GM21529 (cell line): ENCODE measurements at regions not wholly inside any gene's neighbourhood (a gene's known extent, or its start where the extent isn't known, plus 50 kb on each side); places are given as distances from the start of the nearest gene placed in this dataset.
"Not testable (repeated sequence)": the region's sequence is repeated elsewhere in the genome, so short reads cannot be mapped to it uniquely, and the experiment has no call there.

Experiments used
- ATAC-seq: cut with Tn5 transposase; IDR thresholded peaks from one replicate; pipeline ENCODE4 v1.9.1; 2021; ENCODE audit not compliant: unreplicated experiment

DNA sequence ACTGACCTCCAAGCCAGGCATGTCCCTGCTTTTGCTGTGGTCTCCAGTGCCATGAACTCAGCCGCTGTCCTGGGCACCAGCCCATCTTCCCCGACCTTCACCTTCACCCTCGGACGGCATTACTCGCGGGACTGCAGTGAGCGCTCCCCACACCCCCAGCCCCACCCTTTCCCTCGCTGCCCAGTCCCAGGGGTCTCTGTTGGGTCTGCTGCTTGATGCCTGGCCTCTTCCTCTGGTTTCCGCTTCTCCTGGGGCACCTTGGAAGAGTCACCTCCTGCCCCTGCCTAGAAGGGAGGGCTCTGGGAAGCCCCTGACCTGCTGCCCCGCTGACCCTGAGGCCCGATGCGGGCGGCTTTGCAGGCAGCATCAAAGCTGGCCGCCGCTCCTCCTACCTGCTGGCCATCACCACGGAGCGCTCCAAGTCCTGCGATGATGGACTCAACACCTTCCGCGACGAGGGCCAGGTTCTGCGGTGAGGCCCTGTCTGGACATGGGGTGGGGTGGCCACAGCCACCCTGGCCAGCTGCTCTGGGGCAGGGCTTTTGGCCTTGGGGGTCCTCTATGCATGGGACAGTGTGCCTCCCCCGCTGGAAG is 102.3 kb downstream of the ZNF267 start:
- ATAC-seq = not testable (repeated sequence)

DNA sequence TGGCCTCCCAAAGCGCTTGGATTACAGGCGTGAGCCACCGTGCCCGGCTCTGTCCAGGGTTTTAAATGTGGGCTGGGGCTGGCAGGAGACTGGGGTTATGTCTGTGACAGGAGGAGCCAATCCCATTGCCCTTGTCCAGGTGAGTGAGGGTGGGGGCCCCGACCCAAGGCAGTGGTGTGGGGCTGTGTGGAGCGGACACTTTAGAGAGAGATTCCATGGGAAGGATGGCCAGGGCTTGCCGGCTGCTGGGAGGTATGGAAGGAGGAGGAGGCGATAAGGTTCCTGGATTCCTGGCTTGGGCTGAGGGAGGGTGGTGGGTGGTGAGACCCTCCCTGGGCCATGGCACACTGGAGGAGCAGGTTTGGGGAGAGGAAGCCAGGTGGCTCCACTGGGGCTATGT is 104.9 kb downstream of the ZNF267 start:
- ATAC-seq = not testable (repeated sequence)

DNA sequence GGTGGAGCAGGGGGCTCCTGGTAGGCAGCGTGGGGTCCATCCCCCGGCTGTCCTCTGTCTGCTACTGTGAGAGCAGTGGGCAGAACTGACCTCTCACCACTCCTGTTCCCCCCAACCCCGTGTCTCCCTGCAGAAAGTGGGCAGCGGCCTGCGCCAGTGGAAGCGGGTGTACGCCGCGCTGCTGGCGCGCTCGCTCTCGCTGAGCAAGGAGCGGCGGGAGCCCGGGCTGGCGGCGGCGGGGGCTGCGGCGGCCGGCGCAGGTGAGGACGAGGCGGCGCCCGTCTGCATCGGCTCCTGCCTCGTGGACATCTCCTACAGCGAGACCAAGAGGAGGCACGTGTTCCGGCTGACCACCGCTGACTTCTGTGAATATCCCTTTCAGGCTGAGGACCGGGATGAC is 108.1 kb downstream of the ZNF267 start:
- not testable (repeated sequence) for ATAC-seq

DNA sequence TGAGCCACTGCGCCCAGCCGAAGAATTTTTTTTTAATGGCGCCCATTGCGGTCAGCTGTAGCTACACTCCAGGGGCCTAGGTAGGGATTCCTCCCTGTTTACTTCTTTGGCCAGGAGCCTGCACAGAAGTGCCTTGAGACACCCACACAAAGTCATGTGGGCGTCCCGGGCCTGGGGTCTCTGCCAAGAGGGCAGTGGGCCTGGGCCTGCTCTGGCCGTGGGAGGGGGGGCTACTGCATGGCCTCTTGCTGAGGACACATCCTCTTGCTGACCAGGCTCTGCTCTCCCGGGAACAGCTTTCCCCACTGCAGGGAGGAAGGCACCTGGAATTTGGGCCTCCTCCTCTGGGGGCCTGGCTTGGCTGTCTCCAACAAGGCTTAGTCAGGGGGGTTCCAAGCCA is 109.4 kb downstream of the ZNF267 start:
- not testable (repeated sequence) for ATAC-seq

DNA sequence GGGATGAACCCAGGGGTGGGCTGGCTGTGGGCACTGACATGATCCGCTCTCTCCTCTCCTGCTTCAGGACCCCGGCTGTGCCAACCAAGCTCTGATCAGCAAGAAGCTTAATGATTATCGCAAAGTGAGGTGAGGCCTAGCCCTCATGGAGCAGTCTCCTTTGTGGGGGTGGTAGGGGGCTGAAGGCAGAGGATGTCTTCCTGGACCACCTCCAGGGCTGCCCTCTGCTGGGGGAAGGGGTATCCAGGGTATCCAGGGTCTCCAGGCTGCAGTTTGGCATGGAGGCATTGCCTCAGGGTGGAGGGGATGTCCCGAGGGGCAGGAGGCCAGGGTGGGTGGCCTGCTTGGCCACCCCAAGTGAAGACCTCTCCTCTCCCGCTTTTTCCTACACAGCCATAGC is 110.1 kb downstream of the ZNF267 start:
- ATAC-seq = not testable (repeated sequence)

DNA sequence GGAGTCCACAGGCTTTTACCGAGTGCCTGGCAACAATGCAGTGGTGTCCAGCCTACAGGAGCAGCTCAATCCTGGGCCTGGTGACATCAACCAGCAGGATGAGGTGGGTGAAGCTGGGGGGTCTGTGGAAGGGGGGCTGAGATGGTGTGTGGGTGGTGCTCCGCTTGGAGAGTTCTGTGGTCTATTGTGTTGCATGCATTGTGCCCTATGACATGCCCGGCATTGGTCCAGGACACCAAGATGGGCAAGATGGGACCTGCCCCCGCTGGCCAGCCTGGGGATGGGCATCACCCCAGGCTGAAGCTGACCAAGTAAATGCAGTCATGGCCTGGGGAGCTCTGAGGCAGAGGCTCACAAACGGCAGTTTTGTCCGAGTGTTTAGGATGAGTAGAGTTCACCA is 113.3 kb downstream of the ZNF267 start:
- ATAC-seq = not testable (repeated sequence)

DNA sequence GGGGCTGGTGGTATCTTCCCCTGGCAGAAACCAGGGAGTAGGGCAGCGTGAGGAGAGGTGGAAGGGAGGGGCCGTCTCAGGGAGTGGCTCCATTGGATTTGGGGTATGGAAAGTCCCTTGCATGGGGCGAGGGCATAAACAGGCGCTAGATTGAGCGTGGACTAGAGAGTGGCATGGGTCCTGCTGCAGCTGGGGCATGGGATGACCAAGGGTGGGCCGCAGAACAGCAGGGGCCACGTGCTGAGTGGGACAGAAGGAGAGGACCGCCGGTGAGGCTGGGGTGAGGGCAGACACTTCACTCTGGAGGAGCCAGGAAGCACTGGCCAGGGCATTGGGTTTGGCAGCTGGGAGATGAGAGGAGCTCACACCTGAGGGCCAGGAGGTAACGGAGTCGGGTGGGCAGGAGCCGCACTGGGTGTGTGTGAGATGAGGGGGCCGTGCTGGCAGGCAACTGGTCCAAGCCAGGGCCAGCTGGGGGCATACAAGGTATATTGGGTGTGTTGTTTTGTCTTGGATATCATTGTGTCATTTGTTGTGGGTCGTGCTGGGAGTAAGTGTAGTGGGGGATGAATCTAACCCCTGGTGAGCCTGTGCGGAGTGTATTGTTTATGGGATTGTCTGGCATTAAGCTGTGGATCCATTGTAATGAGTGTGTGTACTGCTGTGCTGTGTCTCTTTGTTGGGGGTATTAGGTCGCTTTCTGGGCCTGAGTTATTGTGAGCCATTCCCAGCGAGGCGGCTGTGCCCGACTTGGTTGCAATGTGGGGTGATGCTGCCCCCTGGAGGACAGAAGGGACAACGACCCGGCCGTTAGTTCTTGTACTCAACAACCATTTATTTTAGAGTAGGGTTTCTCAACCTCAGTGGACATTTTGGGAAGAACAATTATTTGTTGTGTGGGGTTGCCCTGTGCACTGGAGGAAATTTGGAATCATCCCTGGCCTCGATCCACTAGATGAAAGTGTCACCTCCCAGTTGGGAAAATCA is 115.3 kb downstream of the ZNF267 start:
- not testable (repeated sequence) for ATAC-seq

DNA sequence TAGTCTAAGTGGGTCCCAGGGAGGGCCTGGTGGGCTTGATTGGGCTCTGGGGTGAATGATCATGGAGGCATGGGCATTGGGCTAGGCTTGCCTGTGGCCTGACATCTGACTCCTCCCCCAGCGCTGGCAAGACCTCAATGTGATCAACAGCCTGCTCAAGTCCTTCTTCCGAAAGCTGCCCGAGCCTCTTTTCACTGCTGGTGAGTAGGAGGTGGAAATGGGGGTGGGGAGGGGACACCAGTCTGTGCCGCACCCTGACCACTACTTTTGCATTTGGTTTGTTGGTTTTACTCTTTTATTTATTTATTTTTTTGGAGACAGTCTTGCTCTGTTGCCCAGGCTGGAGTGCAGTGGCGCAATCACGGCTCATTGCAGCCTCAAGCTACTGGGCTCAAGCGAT is 116.7 kb downstream of the ZNF267 start:
- ATAC-seq = not testable (repeated sequence)

DNA sequence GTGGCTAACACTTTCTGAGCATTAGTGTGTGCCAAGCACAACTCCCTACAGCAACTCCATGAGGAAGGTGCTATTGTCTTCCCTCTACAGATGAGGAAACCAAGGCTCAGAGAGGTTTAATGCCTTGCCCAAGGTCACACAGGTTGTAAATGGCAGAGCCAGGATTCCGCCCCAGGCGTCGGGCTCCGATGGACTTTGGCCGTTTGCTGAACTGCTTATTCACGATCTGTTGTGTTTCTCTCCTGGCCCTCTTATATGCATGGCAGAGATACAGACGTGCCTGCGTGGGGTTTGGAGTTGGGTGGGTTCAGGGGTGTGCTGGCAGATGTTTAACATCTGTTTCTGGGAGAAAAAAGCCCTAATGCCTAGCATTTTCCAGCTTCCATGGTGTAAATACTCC is 117.4 kb downstream of the ZNF267 start:
- not testable (repeated sequence) for ATAC-seq

DNA sequence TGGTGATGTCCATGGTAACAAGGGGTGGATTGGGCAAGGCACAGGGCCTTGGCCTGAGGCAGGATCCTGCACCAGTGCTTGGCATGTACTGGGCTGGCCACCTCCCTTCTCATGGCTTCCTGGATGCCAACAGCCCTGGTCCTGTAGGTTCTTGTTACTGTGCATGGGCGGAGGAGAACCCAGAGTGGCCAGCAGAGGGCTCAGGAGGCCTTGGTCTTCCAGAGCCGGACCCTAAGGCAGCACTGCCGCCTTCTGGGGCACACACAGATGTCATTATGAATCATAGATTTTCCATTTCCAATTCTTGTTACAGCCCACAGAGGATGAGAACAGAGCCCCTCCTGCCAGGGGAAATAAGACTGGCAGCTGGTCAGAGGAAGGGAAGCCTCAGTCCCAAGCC is 122.7 kb downstream of the ZNF267 start:
- not testable (repeated sequence) for ATAC-seq

DNA sequence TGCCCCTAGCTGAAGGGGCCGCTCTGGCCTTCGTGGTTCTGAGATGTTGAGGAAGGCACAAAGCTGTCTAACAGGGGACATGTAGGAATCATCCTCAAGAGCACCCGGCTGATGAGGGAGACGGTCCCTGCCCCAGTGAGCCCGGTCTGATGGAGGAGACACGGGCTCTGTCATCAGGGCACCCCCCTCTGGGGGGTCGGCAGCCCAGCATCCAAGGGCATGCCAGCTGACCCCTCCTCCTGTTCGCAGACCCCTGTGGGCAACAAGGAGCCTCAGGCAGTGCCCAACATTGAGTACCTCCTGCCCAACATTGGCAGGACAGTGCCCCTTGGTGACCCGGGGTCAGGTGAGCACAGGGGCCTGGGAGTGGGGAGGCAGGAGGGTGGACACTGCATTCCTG is 128.9 kb downstream of the ZNF267 start:
- not testable (repeated sequence) for ATAC-seq

DNA sequence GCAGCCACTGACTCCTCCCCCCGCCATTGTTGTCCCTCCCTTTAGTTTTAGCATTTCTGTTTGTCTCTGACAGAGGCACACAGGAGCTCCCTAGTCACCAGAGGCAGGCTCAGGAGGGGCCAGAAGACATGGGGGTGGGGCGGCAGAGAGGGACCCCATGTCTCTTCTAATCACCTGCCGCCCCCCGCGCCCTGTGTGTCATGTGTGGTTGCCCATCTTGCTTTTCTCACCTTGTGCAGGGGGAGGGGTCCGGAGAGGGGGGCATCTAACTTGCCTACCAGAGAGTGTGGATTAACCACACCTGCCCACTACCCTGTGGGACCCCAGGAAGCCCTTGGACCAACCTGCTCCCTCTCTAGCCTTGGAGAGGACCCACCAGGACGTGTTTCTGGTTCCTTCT is 130.2 kb downstream of the ZNF267 start:
- ATAC-seq = not testable (repeated sequence)

DNA sequence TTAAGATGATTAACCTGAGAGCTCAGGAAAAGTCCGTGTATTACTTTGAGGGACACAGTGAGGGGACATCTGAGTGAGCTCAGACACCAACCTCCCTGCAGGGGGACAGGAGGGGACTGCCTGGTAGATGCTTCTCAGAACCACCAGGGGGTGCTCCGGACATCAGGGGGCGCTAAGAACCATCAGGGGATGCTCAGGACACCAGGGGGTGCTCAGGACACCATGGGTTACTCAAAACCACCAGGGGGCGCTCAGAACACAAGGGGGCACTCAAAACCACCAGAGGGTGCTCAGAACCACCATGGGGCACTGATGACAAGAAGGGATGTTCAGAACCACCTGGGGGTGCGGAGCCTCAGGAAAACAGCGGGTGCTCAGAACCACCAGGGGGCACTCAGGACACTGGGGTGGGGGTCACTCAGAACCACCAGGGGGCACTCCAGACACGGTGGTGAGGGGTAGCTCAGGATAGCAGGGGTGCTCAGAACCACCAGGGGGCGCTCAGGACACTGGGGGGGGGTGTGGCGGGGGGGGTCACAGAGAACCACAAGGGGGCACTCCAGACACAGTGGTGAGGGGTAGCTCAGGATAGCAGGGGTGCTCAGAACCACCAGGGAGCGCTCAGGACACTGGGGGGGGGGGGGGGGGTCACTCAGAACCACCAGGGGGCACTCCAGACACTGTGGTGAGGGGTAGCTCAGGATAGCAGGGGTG is 165.3 kb downstream of the ZNF267 start:
- ATAC-seq = not testable (repeated sequence)

DNA sequence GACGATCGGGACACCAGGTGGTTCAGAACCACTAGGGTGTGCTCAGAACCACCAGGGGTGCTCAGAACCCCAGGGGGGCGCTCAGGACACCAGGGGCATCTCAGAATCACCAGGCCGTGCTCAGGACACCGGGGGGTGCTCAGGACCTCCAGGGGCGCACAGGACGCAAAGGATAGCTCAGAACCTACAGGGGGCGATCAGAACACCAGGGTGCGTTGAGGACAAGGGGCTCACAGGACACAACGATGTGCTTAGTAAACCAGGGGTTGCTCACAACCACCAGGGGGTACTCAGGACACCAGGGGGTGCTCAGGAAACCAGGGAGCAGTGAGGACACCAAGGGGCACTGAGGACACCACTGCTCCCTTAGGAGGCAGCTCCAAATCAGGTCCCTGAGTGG is 166.3 kb downstream of the ZNF267 start:
- ATAC-seq = not testable (repeated sequence)

DNA sequence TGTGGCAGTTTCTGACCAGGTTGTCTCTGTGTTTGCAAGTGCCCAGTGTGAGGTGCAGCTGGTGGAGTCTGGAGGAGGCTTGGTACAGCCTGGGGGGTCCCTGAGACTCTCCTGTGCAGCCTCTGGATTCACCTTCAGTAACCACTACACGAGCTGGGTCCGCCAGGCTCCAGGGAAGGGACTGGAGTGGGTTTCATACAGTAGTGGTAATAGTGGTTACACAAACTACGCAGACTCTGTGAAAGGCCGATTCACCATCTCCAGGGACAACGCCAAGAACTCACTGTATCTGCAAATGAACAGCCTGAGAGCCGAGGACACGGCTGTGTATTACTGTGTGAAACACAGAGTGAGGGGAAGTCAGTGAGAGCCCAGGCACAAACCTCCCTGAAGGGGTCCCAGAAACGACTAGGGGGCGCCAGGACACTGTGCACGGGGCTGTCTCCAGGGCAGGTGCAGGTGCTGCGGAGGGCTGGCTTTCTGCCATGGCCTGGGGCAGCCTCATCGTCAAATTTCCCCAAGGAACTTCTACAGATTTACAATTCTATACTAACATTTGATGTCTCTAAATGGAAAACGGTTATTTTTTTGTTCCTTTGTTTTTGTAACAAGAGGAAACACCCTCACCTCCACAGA is 187.0 kb upstream of the TP53TG3D start:
- ATAC-seq = not testable (repeated sequence)

DNA sequence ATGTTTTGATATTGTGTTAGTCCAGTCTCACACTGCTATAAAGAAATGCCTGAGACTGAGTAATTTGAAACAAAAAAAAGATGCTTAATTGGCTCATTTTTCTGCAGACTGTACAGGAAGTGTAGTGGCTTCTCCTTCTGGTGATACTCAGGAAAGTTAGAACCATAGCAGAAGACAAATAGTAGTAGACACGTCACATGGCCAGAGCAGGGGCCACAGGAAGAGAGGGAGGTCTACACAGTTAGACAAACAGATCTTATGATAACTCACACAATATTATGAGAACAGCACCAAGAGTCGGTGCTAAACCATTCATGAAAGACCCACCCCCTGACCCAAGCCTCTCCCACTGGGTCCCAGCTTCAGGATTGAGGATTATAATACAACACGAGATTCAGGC is 181.5 kb upstream of the TP53TG3D start:
- ATAC-seq = not testable (repeated sequence)

DNA sequence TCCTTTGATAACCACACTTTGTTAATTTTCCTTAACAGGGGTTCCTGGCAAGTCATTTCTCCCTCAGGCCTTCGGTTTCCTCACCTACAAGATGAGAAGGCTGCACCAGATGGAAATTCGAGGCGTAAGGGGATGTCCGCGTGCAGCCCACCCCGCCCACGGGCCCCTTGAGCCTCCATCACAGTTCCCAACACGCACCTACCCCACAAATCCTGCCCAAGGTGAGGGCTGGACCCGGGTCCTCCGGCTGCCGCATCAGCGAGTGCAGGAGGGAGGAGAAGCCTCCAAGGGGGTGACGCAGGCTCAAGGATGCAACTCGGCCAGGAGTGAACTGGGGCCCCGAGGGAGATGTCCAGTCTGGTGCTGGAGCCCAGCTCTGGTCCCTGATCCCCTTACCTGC is 169.2 kb upstream of the TP53TG3D start:
- ATAC-seq = not testable (repeated sequence)

DNA sequence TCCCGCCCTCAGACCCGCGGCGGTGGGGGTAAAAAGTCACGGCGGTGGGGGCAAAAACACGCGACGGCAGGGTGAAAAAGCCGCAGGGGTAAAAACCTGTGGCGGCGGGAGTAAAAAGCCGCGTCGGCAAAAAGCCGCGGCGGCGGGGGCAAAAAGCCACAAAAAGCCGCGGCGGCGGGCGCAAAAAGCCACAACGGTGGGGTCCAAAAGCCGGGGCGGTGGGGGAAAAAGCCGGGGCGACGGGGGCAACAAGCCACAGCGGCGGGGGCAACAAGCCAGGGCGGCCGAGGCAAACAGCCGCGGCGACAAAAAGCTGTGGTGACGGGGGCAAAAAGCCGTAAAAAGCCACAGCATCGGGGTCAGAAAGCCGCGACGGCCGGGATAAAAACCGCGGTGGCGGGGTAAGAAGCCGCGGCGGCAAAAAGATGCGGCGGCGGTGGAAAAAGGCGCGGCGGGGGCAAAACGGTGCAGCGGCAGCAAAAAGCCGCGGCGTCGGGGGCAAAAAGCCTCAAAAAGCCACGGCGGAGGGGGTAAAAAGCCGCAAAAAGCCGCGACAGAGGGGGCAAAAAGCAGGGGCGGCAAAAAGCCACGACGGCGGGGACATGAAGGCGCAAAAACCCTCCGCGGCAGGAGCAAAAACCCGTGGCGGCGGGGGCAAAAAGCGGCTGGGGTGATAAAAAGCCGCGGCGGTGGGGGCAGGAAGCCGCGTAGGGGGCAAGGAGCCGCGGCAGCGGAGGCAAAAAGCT is 168.3 kb upstream of the TP53TG3D start:
- not testable (repeated sequence) for ATAC-seq

DNA sequence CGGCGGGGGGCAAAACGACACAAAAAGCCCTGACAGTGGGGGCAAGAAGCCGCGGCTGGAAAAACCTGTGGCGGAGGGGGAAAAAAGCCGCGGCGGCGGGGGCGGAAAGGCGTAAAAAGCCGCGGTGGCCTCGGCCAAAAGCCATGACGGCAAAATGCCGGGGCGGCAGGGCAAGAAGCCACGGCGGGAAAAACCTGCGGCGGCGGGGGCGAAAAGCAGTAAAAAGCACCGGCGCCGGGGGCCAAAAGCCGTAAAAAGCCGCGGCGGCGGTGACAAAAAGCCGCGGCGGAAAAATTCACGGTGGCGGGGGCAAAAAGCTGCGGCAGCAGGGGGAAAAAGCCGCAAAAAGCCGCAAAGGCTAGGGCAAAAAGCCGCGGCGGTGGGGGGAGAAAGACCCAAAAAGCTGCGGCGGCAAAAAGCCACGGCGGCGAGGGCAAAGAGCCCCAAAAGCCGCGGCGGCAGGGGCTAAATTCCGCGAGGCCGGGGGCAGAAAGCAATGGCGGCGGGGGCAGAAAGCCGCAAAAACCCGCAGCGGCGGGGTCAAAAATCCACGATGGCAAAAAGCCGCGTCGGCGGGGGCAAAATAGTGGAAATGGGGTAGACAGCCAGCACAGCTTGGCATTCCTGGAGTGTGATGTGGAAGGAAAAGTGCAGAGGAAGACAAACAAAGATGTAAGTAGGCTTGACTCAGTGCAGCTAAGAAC is 167.5 kb upstream of the TP53TG3D start:
- ATAC-seq = not testable (repeated sequence)

DNA sequence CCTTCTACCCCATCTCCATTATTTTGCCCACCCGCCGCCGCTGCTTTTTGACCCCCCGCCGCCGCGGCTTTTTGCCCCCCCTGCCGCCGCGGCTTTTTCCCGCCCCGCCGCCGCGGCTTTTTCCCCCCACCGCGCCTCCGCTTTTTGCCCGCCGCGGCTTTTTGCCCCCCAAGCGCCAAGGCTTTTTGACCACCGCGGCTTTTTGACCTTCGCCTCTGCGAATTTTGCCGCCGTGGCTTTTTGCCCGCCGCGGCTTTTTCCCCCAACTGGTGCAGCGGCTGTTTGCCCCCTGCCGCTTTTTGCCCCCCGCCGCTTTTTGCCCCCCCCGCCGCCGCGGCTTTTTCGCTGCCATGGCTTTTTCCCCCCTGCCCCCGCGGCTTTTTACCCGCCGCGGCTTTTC is 137.5 kb upstream of the TP53TG3D start:
- not testable (repeated sequence) for ATAC-seq
